CMK (cell line): ENCODE measurements at regions not wholly inside any gene's neighbourhood (a gene's known extent, or its start where the extent isn't known, plus 50 kb on each side); places are given as distances from the start of the nearest gene placed in this dataset.
"Not testable (repeated sequence)": the region's sequence is repeated elsewhere in the genome, so short reads cannot be mapped to it uniquely, and the experiment has no call there.

Experiments used
- DNase-seq: peaks from one replicate; pipeline ENCODE4 v3.0.0-alpha.2; 2010; ENCODE audit warnings: low read depth

- not testable (repeated sequence) for DNase-seq
Measured at GRCh38 chr14:106714446-106715428, 1188.4 kb downstream of the TMEM121 start.

- not testable (repeated sequence) for DNase-seq
Measured at GRCh38 chr14:106717544-106717943, 1191.2 kb downstream of the TMEM121 start.

- DNase-seq = not testable (repeated sequence)
Measured at GRCh38 chr14:106719880-106720279, 1193.5 kb downstream of the TMEM121 start.

GRCh38 chr14:106721926-106722325 is 1195.5 kb downstream of the TMEM121 start:
- DNase-seq = not testable (repeated sequence)

- not testable (repeated sequence) for DNase-seq
Measured at GRCh38 chr14:106722813-106723687, 1196.7 kb downstream of the TMEM121 start.

- not testable (repeated sequence) for DNase-seq
Measured at GRCh38 chr14:106727962-106728361, 1201.6 kb downstream of the TMEM121 start.

GRCh38 chr14:106728611-106729010 is 1202.2 kb downstream of the TMEM121 start:
- no peak for DNase-seq

- DNase-seq = no peak
Measured at GRCh38 chr14:106729551-106729950, 1203.2 kb downstream of the TMEM121 start.

- DNase-seq = no peak
Measured at GRCh38 chr14:106733771-106734170, 1207.4 kb downstream of the TMEM121 start.

GRCh38 chr14:106737021-106737420 is 1210.6 kb downstream of the TMEM121 start:
- DNase-seq = no peak

GRCh38 chr14:106738075-106738474 is 1211.7 kb downstream of the TMEM121 start:
- DNase-seq = no peak

- not testable (repeated sequence) for DNase-seq
Measured at GRCh38 chr14:106738598-106739258, 1212.3 kb downstream of the TMEM121 start.

- DNase-seq = not testable (repeated sequence)
Measured at GRCh38 chr14:106741086-106741827, 1214.9 kb downstream of the TMEM121 start.

GRCh38 chr14:106745016-106745767 is 1218.8 kb downstream of the TMEM121 start:
- not testable (repeated sequence) for DNase-seq

GRCh38 chr14:106750089-106750488 is 1223.7 kb downstream of the TMEM121 start:
- not testable (repeated sequence) for DNase-seq

GRCh38 chr14:106753751-106754150 is 1227.4 kb downstream of the TMEM121 start:
- DNase-seq = not testable (repeated sequence)

GRCh38 chr14:106757444-106757843 is 1231.1 kb downstream of the TMEM121 start:
- not testable (repeated sequence) for DNase-seq

- not testable (repeated sequence) for DNase-seq
Measured at GRCh38 chr14:106761886-106762816, 1235.8 kb downstream of the TMEM121 start.

GRCh38 chr14:106764968-106765369 is 1238.6 kb downstream of the TMEM121 start:
- DNase-seq = not testable (repeated sequence)
